ENCODE measurements at regions not wholly inside any gene's neighbourhood (a gene's known extent, or its start where the extent isn't known, plus 50 kb on each side); places are given as distances from the start of the nearest gene placed in this dataset.

DNA sequence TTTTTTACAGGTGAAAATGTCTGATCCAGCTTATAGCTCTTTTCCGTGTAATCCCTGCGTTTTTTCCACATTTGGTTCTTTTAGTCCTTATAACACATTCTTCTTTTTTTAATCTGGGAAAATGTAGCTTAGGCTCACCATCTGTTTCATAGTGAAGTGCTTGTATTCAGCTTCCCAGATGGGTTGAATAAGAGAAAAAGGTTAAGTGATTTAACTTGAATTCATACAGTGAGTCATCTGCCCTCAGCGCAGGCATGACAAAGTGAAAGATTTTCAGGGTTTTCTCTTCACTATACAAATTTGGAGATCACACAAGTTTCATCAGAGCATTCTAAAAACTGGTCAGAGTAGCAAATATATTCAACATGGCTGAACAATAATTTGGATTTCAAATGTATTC, 224.8 kb downstream of the SPRY2 start:
- Histone ChIP-seq H3K27me3 (ENCODE audit: control insufficient read depth, insufficient read depth, low read length) (no peaks in the 10 kb centered on the region), H3K4me3 (ENCODE audit: low read depth, low read length) (no peak overlapping the region), H3K36me3 (ENCODE audit: control insufficient read depth, insufficient read depth, low read length) (no peaks in the 10 kb centered on the region)
- DNase-seq (ENCODE audit: low read depth) (peak; percentile 54), FAIRE-seq (no peak)
- TF ChIP-seq CTCF (IDR thresholded peaks at IDR 0.05; ENCODE audit: insufficient read depth, low read length, severe bottlenecking): no peak

GRCh38 chr13:80115616-80116015, 225.3 kb downstream of the SPRY2 start:
- no peak for TF ChIP-seq CTCF (IDR thresholded peaks at IDR 0.05; ENCODE audit: insufficient read depth, low read length, severe bottlenecking)
- DNase-seq (ENCODE audit: low read depth) (no peak), FAIRE-seq (no peak)
- H3K27me3 ChIP-seq (ENCODE audit: control insufficient read depth, insufficient read depth, low read length): no peaks in the 10 kb centered on the region
- no peaks in the 10 kb centered on the region for H3K36me3 ChIP-seq (ENCODE audit: control insufficient read depth, insufficient read depth, low read length)
- H3K4me3 ChIP-seq (ENCODE audit: low read depth, low read length): no peak overlapping the region

DNA sequence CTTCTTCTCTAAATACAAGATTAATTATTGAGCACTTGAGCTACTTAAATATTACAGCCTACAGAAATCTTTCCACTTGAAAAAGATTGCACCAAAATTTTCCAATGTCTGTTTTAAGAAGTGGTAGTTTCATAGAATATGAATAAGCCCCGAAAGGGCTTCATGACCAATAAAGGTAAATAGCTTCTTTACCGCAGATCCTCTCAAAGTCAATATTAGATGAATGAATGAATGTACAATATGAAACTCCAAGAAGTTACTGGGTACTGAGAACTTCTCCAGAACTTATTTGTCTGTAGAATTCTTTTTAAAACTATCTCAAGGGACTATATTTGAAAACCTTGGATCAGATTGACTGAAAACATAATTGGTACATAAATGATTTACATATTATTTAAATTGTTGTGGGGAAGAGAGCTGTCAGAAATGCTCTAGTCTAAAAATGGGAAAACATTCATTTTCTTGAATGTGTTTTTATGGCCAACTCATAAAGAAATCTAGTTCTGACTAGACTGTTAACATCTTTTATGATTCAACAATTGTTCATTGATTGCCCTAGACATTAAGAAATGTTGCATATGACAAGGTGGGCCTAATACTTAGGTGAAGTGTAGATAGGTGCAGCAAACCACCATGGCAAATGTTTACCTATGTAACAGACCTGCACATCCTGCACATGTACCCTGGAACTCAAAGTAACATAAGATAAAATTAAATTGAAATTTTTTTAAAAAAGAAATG, 227.0 kb downstream of the SPRY2 start:
- H3K27me3 ChIP-seq (ENCODE audit: control insufficient read depth, insufficient read depth, low read length): no peaks in the 10 kb centered on the region
- DNase-seq (ENCODE audit: low read depth): no peak
- H3K4me3 ChIP-seq (ENCODE audit: low read depth, low read length): no peak overlapping the region
- no peaks in the 10 kb centered on the region for H3K36me3 ChIP-seq (ENCODE audit: control insufficient read depth, insufficient read depth, low read length)
- TF ChIP-seq CTCF (IDR thresholded peaks at IDR 0.05; ENCODE audit: insufficient read depth, low read length, severe bottlenecking): no peak
- FAIRE-seq: no peak

GRCh38 chr13:80109303-80109702, 231.6 kb downstream of the SPRY2 start:
- no peak for TF ChIP-seq CTCF (IDR thresholded peaks at IDR 0.05; ENCODE audit: insufficient read depth, low read length, severe bottlenecking)

GRCh38 chr13:80105350-80105749, 235.6 kb downstream of the SPRY2 start:
- DNase-seq (ENCODE audit: low read depth) (no peak), FAIRE-seq (no peak)
- TF ChIP-seq CTCF (IDR thresholded peaks at IDR 0.05; ENCODE audit: insufficient read depth, low read length, severe bottlenecking): no peak
- no peaks in the 10 kb centered on the region for H3K27me3 ChIP-seq (ENCODE audit: control insufficient read depth, insufficient read depth, low read length)
- no peaks in the 10 kb centered on the region for H3K36me3 ChIP-seq (ENCODE audit: control insufficient read depth, insufficient read depth, low read length)
- no peak overlapping the region for H3K4me3 ChIP-seq (ENCODE audit: low read depth, low read length)

More at GRCh38 chr13:80109303-80109702, 231.6 kb downstream of the SPRY2 start:
- no peak overlapping the region for H3K4me3 ChIP-seq (ENCODE audit: low read depth, low read length)
- DNase-seq (ENCODE audit: low read depth): peak; percentile 20
- H3K27me3 ChIP-seq (ENCODE audit: control insufficient read depth, insufficient read depth, low read length): no peaks in the 10 kb centered on the region
- no peak for FAIRE-seq
- H3K36me3 ChIP-seq (ENCODE audit: control insufficient read depth, insufficient read depth, low read length): no peaks in the 10 kb centered on the region

DNA sequence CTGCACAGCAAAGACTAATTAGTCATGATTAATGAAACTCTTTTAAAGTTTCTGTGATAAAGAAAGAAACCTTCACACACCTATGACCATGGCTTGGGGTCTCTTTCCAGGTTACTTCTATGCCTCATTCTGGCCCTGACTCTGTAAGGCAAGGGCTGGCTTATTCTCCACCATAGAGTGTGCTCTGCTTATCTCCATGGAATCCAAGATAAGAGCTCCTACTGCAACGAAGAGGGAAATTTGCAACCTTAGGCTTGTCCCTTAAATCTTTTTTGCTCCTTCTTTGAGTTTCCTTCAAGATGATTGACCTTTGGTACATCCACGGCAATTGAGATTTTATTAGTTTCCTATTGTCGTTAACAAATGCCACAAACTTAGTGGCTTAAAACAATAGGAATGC, 239.9 kb downstream of the SPRY2 start:
- no peak for FAIRE-seq
- Histone ChIP-seq H3K4me3 (ENCODE audit: low read depth, low read length) (no peak overlapping the region), H3K36me3 (ENCODE audit: control insufficient read depth, insufficient read depth, low read length) (no peaks in the 10 kb centered on the region), H3K27me3 (ENCODE audit: control insufficient read depth, insufficient read depth, low read length) (no peaks in the 10 kb centered on the region)
- TF ChIP-seq CTCF (IDR thresholded peaks at IDR 0.05; ENCODE audit: insufficient read depth, low read length, severe bottlenecking): no peak
- no peak for DNase-seq (ENCODE audit: low read depth)

All from bronchial epithelial cell (primary cell).